H9 (cell line): ENCODE measurements at regions not wholly inside any gene's neighbourhood (a gene's known extent, or its start where the extent isn't known, plus 50 kb on each side); places are given as distances from the start of the nearest gene placed in this dataset.

Source experiments
- DNase-seq: peaks from one replicate; pipeline ENCODE4 v3.0.0-alpha.2; 2017
- H2AFZ ChIP-seq: one replicate; pipeline ENCODE4 v1.6.1; 2013; ENCODE audit warnings: mild to moderate bottlenecking, low read length, control low read depth, moderate library complexity
- H2AK5ac ChIP-seq: 2 replicates; pipeline ENCODE4 v1.6.1; 2013; ENCODE audit warnings: low read length, control low read depth, mixed read lengths; ENCODE audit not compliant: insufficient read length
- H2BK120ac ChIP-seq: one replicate; pipeline ENCODE4 v1.6.1; 2013; ENCODE audit warnings: low read depth, mild to moderate bottlenecking, low read length, control low read depth, inconsistent platforms; ENCODE audit not compliant: poor library complexity, severe bottlenecking
- H2BK12ac ChIP-seq: 2 replicates; pipeline ENCODE4 v1.6.1; 2013; ENCODE audit warnings: low read length, control low read depth, mixed read lengths, low read depth; ENCODE audit not compliant: insufficient read length
- H2BK15ac ChIP-seq: 2 replicates; pipeline ENCODE4 v1.6.1; 2013; ENCODE audit warnings: low read depth, low read length, control low read depth
- H2BK20ac ChIP-seq: one replicate; pipeline ENCODE4 v1.6.1; 2013; ENCODE audit warnings: low read depth, mild to moderate bottlenecking, low read length, control low read depth, inconsistent platforms; ENCODE audit not compliant: poor library complexity, severe bottlenecking
- H2BK5ac ChIP-seq: 2 replicates; pipeline ENCODE4 v1.6.1; 2013; ENCODE audit warnings: low read length, control low read depth, mixed read lengths; ENCODE audit not compliant: insufficient read length
- H3K14ac ChIP-seq: 2 replicates; pipeline ENCODE4 v1.6.1; 2013; ENCODE audit warnings: low read length, control low read depth; ENCODE audit not compliant: insufficient read depth
- H3K18ac ChIP-seq: 2 replicates; pipeline ENCODE4 v1.6.1; 2013; ENCODE audit warnings: low read depth, mild to moderate bottlenecking, mixed read lengths, low read length, control low read depth; ENCODE audit not compliant: insufficient read length
- H3K23ac ChIP-seq: 2 replicates; pipeline ENCODE4 v1.6.1; 2013; ENCODE audit warnings: low read length, control low read depth, mixed read lengths, low read depth; ENCODE audit not compliant: insufficient read length
- H3K23me2 ChIP-seq: 2 replicates; pipeline ENCODE4 v1.6.1; 2013; ENCODE audit warnings: low read depth, mild to moderate bottlenecking, mixed read lengths, low read length, control low read depth; ENCODE audit not compliant: insufficient read length, poor library complexity, severe bottlenecking
- H3K27ac ChIP-seq: 2 replicates; pipeline ENCODE4 v1.5.1; 2013; ENCODE audit warnings: low read length, control low read depth, mixed read lengths, low read depth; ENCODE audit not compliant: insufficient read length
- H3K27me3 ChIP-seq: 2 replicates; pipeline ENCODE4 v1.6.1; 2013; ENCODE audit warnings: low read length, control low read depth, inconsistent platforms; ENCODE audit not compliant: insufficient read depth
- H3K4ac ChIP-seq: 2 replicates; pipeline ENCODE4 v1.6.1; 2013; ENCODE audit warnings: low read depth, mild to moderate bottlenecking, control low read depth, inconsistent platforms, low read length, moderate library complexity
- H3K4me1 ChIP-seq: 2 replicates; pipeline ENCODE4 v1.6.1; 2013; ENCODE audit warnings: low read length, control low read depth, inconsistent platforms; ENCODE audit not compliant: insufficient read depth
- H3K4me2 ChIP-seq: 2 replicates; pipeline ENCODE4 v1.6.1; 2013; ENCODE audit warnings: low read length, control low read depth, mixed read lengths; ENCODE audit not compliant: insufficient read length, insufficient read depth
- H3K56ac ChIP-seq: 2 replicates; pipeline ENCODE4 v1.6.1; 2013; ENCODE audit warnings: low read depth, mild to moderate bottlenecking, mixed read lengths, low read length, control low read depth; ENCODE audit not compliant: insufficient read length
- H3K79me1 ChIP-seq: 2 replicates; pipeline ENCODE4 v1.6.1; 2013; ENCODE audit warnings: low read depth, mild to moderate bottlenecking, moderate library complexity, low read length, control low read depth, inconsistent platforms; ENCODE audit not compliant: insufficient read depth, poor library complexity, severe bottlenecking
- H3K79me2 ChIP-seq: 2 replicates; pipeline ENCODE4 v1.6.1; 2013; ENCODE audit warnings: low read length, control low read depth, inconsistent platforms; ENCODE audit not compliant: insufficient read depth
- H3K9ac ChIP-seq: 2 replicates; pipeline ENCODE4 v1.6.1; 2013; ENCODE audit warnings: low read length, control low read depth, mixed read lengths; ENCODE audit not compliant: insufficient read length; ENCODE audit errors: extremely low read depth
- H3K9me3 ChIP-seq: one replicate; pipeline ENCODE4 v1.6.1; 2013; ENCODE audit warnings: low read depth, low read length, inconsistent platforms; ENCODE audit not compliant: control insufficient read depth
- H3T11ph ChIP-seq: one replicate; pipeline ENCODE4 v1.6.1; 2013; ENCODE audit warnings: mild to moderate bottlenecking, low read length, control low read depth, inconsistent platforms
- H4K20me1 ChIP-seq: one replicate; pipeline ENCODE4 v1.6.1; 2013; ENCODE audit not compliant: control insufficient read depth, insufficient read length, insufficient read depth
- H4K5ac ChIP-seq: 2 replicates; pipeline ENCODE4 v1.6.1; 2013; ENCODE audit warnings: low read depth, mild to moderate bottlenecking, mixed read lengths, low read length, control low read depth; ENCODE audit not compliant: insufficient read length
- H4K8ac ChIP-seq: replicated peaks from 2 replicates; pipeline ENCODE4 v1.6.1; 2013; ENCODE audit warnings: low read length, control low read depth, mixed read lengths, low read depth; ENCODE audit not compliant: insufficient read length
- H4K91ac ChIP-seq: 2 replicates; pipeline ENCODE4 v1.6.1; 2013; ENCODE audit warnings: low read depth, mild to moderate bottlenecking, moderate library complexity, mixed read lengths, low read length, control low read depth; ENCODE audit not compliant: insufficient read length
- H3K27ac Mint-ChIP-seq, 3 experiments: 2 replicates in 2 of 3; 3 replicates in 1 of 3; pipeline ENCODE4 v1.8.0; 2020 to 2021; ENCODE audit warnings: mixed read lengths in 3 of 3, mild to moderate bottlenecking in 1 of 3, moderate library complexity in 1 of 3
- H3K27me3 Mint-ChIP-seq: 2 replicates; pipeline ENCODE4 v1.8.0; 2021; ENCODE audit warnings: low read depth, mild to moderate bottlenecking, moderate library complexity, mixed read lengths
- H3K36me3 Mint-ChIP-seq, 3 experiments: 2 replicates in 2 of 3; 3 replicates in 1 of 3; pipeline ENCODE4 v1.8.0; 2020 to 2021; ENCODE audit warnings: low read depth in 3 of 3, mixed read lengths in 3 of 3; ENCODE audit not compliant: insufficient read depth in 1 of 3
- H3K4me1 Mint-ChIP-seq, 2 experiments: 2 replicates each; pipeline ENCODE4 v1.8.0; 2020; ENCODE audit warnings: mixed read lengths in 2 of 2
- H3K4me3 Mint-ChIP-seq, 2 experiments: 2 replicates in 1 of 2; 3 replicates in 1 of 2; pipeline ENCODE4 v1.8.0; 2020 to 2021; ENCODE audit warnings: mild to moderate bottlenecking in 2 of 2, mixed read lengths in 2 of 2, moderate library complexity in 1 of 2
- H3K9me3 Mint-ChIP-seq, 2 experiments: 2 replicates in 1 of 2; 3 replicates in 1 of 2; pipeline ENCODE4 v1.8.0; 2020; ENCODE audit warnings: mild to moderate bottlenecking in 2 of 2, mixed read lengths in 2 of 2, moderate library complexity in 1 of 2
- CTCF ChIP-seq: fragments of 200-600 bp; sonication (generic); conservative IDR thresholded peaks from 3 replicates; pipeline ENCODE4 v1.8.0; 2021; ENCODE audit warnings: antibody characterized with exemption, mild to moderate bottlenecking
- WGBS: extraction: QIAGEN DNeasy Blood & Tissue Kit; methylation state at CpG from one replicate; pipeline ENCODE4 v1.1.7; 2013; ENCODE audit warnings: missing lambda C conversion rate, low lambda C conversion rate, mixed read lengths; ENCODE audit not compliant: insufficient read length; ENCODE audit errors: extremely low coverage; 5-methylcytosine and 5-hydroxymethylcytosine counted together

DNA sequence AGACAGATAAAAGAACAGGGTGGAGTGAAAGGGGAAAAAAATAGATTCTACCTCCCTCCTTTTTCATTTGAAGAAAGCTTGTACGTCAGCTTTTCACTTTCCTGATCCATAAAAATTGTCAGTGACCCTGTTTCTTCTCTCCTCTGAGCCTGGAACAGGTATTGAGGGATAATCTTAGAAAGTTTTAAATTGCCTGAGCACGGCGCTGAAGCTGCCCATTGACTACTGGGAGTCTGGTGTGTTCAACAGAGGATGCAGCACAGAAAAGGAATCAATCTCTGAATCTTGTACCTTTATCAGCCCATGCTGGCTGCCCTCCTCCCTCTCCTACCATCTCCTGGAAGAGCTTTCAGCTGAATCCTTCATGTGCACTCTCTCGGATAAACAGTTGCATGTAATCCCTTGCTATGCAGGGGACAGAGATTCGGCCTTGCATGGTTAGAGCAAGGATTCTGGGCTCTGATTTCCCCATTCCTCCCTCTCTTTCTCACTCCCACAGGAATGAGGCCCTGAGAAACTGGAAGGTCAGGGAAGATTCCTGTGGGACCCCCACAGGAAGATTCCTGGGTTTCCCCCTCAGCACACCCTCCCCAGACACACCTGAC is 162.4 kb upstream of the SYN3 start:
- H2BK120ac ChIP-seq = no peak overlapping the region
- H3K23me2 ChIP-seq = no peaks in the 10 kb centered on the region
- H3K27ac ChIP-seq = no peak overlapping the region
- Mint-ChIP-seq H3K4me1 (peaks cover 0 to 3% of the 10 kb centered on the region in 2 experiments; a peak in 1 of 4 replicates), H3K27me3 (peaks cover 84% of the 10 kb centered on the region), H3K4me3 (no peak overlapping the region), H3K27ac (no peak overlapping the region), H3K9me3 (no peaks in the 10 kb centered on the region; a peak in 1 of 5 replicates), H3K36me3 (no peaks in the 10 kb centered on the region)
- DNase-seq = no peak
- no peak overlapping the region for H2BK12ac ChIP-seq
- no peak overlapping the region for H2BK5ac ChIP-seq
- no peak overlapping the region for H3K4ac ChIP-seq
- no peak overlapping the region for H2BK20ac ChIP-seq
- no peaks in the 10 kb centered on the region for H3K79me1 ChIP-seq
- no peak overlapping the region for H3K14ac ChIP-seq
- no CpG with 5 or more reads among the region's 5 CpGs for WGBS
- no peak overlapping the region for H3T11ph ChIP-seq
- H2AFZ ChIP-seq = no peak overlapping the region
- H3K4me2 ChIP-seq = no peak overlapping the region
- H2BK15ac ChIP-seq = no peak overlapping the region
- no peak overlapping the region for H4K8ac ChIP-seq
- H3K9me3 ChIP-seq = no peaks in the 10 kb centered on the region
- no peak overlapping the region for H3K9ac ChIP-seq
- H3K23ac ChIP-seq = no peak overlapping the region
- no peak overlapping the region for H4K91ac ChIP-seq
- H4K5ac ChIP-seq = no peak overlapping the region
- H2AK5ac ChIP-seq = no peak overlapping the region
- no peaks in the 10 kb centered on the region for H3K4me1 ChIP-seq
- TF ChIP-seq CTCF = no peak
- no peaks in the 10 kb centered on the region for H3K79me2 ChIP-seq
- no peaks in the 10 kb centered on the region for H3K27me3 ChIP-seq
- H4K20me1 ChIP-seq = no peaks in the 10 kb centered on the region
- no peak overlapping the region for H3K56ac ChIP-seq
- H3K18ac ChIP-seq = no peak overlapping the region
